ENCODE measurements at regions not wholly inside any gene's neighbourhood (a gene's known extent, or its start where the extent isn't known, plus 50 kb on each side); places are given as distances from the start of the nearest gene placed in this dataset.
"Not testable (repeated sequence)": the region's sequence is repeated elsewhere in the genome, so short reads cannot be mapped to it uniquely, and the experiment has no call there.

GRCh38 chr3:153055217-153055616 is 106.8 kb upstream of the RAP2B start:
- DNase-seq (ENCODE audit: low read depth): no peak
- TF ChIP-seq CTCF (IDR thresholded peaks at IDR 0.05; ENCODE audit: low read depth, low read length, missing control alignments): no peak
- in situ Hi-C loops (cut with HindIII; ENCODE audit: low sequenced_read_pairs): no loop called here
- no peak overlapping the region for H3K4me3 ChIP-seq (ENCODE audit: low read depth, low read length)

- in situ Hi-C loops (cut with HindIII; ENCODE audit: low sequenced_read_pairs): no loop called here
- DNase-seq (ENCODE audit: low read depth): no peak
- H3K4me3 ChIP-seq (ENCODE audit: low read depth, low read length): no peak overlapping the region
- no peak for TF ChIP-seq CTCF (IDR thresholded peaks at IDR 0.05; ENCODE audit: low read depth, low read length, missing control alignments)
These were observed 106.2 kb upstream of the RAP2B start for GRCh38 chr3:153055779-153056178.

GRCh38 chr3:153058031-153058688 is 103.9 kb upstream of the RAP2B start:
- DNase-seq (ENCODE audit: low read depth): peak; percentile 33
- in situ Hi-C loops (cut with HindIII; ENCODE audit: low sequenced_read_pairs); H3K4me3 ChIP-seq (ENCODE audit: low read depth, low read length): not testable (repeated sequence)

- no peak overlapping the region for H3K4me3 ChIP-seq (ENCODE audit: low read depth, low read length)
- TF ChIP-seq CTCF (IDR thresholded peaks at IDR 0.05; ENCODE audit: low read depth, low read length, missing control alignments): no peak
- in situ Hi-C loops (cut with HindIII; ENCODE audit: low sequenced_read_pairs): no loop called here
- DNase-seq (ENCODE audit: low read depth): no peak
These were observed 101.7 kb upstream of the RAP2B start for GRCh38 chr3:153060346-153060745.

- H3K4me3 ChIP-seq (ENCODE audit: low read depth, low read length): no peak overlapping the region
- no peak for DNase-seq (ENCODE audit: low read depth)
- TF ChIP-seq CTCF (IDR thresholded peaks at IDR 0.05; ENCODE audit: low read depth, low read length, missing control alignments): no peak
- in situ Hi-C loops (cut with HindIII; ENCODE audit: low sequenced_read_pairs): no loop called here
These were observed 100.0 kb upstream of the RAP2B start for GRCh38 chr3:153061938-153062528.

GRCh38 chr3:153063337-153063736 is 98.7 kb upstream of the RAP2B start:
- in situ Hi-C loops (cut with HindIII; ENCODE audit: low sequenced_read_pairs): no loop called here

More at GRCh38 chr3:153063337-153063736, 98.7 kb upstream of the RAP2B start:
- DNase-seq (ENCODE audit: low read depth): no peak
- no peak for TF ChIP-seq CTCF (IDR thresholded peaks at IDR 0.05; ENCODE audit: low read depth, low read length, missing control alignments)
- H3K4me3 ChIP-seq (ENCODE audit: low read depth, low read length): no peak overlapping the region
